ENCODE measurements at regions not wholly inside any gene's neighbourhood (a gene's known extent, or its start where the extent isn't known, plus 50 kb on each side); places are given as distances from the start of the nearest gene placed in this dataset.
"Not testable (repeated sequence)": the region's sequence is repeated elsewhere in the genome, so short reads cannot be mapped to it uniquely, and the experiment has no call there.

DNA sequence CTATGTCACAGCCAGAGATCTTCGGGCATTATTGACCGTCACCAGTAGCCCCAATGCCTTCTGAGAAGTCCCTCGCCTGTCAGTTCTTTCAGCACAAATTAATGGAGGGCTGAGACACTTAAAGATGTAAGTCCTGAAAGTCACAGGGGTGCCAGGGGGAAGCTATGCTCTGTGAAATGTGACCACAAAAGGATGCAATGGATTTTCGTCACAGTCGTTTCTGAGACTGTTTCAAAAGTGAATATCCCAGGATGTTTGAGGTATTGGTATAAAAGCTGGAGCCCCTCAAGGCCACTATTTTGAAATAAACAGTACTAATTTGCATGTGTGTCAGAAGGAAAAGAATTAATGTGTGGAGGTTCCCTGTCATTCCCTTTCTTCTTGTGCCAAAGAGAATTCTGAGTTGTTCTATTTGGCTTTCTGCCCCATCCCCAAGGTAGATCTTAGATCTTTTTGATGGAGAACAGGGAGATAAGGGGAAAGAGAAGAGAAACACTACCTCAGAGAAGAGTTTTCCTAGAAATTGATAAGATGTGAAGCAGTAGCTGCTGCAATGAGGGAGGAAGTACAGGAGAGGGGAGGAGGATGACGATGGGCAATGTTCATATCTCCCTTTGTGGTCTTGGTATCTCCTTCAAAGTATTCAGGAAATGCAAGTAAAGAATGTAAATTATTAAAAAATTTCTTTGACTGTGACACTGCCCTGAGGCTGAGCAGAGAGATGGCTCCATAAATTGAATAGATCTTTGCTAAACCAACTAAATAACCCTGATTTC, 101.8 kb upstream of the NAP1L1 start:
- no peak for DNase-seq (ENCODE audit: extremely low read depth in 1 of 2, low read depth in 1 of 2)

DNA sequence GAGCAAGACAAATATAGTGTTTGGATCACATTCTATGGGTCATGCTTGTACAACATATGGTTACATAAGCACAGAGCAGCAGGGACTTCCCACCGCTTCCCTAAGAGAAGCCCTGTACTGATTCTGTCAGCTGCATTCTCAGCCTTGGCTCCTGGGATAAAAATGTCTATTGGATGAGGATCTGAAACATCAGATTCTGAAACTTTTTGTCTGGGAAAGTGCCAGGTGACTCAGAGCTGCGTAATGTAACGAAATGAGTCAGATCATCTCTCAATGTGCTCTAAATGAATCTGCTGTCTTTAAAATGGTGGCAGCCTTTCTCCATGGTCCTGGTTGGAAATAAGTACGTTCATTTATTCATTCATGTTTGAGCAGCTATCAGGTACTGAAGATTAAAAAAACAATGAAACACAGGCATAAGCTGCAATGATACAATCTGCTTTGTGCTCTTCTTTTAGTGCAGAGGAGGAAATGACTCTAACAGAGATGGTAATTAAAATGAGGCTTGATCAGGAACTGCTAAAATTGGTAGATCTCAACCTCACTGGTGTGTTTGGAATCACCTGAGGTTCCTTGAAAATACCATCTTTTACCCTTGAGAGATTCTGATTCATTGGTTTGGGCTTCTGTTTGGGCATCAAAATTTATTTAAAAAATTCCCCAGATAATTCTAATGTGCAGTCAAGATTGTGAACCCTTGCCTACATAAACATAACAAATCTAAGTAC, 99.1 kb upstream of the NAP1L1 start:
- peak; percentile 17 to 44 for DNase-seq (ENCODE audit: extremely low read depth in 1 of 2, low read depth in 1 of 2)

DNA sequence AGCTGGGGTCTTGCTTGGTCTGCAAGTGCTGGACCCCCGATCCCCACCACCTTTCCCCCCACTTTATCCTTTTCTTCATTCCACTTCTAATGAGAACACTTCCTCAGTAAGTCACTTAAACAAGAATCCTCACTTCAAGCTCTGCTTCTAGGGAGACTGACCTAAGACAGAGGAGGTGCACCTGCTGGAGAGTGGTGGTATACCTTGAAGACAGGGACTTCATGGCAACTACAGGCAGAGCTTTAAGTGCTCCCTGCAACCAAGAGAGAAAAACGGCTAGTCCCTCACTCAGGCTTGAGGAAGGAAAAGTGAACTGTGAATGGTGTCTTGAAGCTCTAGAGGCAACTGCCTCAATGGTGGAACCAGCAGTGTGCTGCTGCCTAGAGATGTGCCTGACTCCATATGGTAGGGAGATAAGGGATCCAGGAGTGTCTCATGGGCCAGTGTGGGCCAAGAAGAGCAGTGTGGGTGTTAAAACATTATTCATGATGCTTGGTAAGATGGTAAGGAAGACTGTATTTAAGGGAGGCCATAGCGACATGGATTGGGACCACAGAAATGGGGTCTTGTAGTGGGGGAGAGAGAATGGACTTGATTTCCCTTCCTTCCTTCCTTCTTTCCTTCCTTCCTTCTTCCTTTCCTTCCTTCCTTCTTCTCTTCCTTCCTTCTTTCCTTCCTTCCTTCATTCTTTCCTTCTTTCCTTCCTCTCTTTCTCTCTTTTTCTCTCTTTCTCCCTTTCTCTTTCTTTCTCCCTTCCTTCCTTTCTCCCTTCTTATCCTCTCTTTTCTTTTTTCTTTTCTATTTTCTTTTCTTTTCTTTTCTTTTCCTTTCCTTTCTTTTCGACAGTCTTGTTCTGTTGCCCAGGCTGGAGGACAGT, 96.2 kb upstream of the NAP1L1 start:
- no peak for DNase-seq (ENCODE audit: extremely low read depth in 1 of 2, low read depth in 1 of 2)

DNA sequence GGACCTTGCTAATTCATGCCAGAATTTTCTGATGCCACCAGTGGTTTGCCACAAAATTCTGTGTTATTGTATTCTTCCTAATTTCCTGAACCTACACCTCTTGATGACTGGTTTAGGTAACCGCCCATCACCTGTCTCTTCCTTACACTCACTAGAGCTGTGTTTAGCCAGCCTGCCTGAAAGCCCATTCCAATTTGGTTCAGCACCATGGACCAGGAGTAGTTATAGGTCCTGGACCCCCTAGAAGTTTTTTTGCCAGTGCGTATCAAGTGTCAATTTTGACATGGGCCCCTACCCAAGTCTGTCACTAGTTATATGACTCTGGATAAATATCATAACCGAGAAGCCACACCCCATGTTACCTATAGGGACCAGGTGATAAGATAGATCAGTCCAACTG, 94.0 kb upstream of the NAP1L1 start:
- no peak for DNase-seq (ENCODE audit: extremely low read depth in 1 of 2, low read depth in 1 of 2)

DNA sequence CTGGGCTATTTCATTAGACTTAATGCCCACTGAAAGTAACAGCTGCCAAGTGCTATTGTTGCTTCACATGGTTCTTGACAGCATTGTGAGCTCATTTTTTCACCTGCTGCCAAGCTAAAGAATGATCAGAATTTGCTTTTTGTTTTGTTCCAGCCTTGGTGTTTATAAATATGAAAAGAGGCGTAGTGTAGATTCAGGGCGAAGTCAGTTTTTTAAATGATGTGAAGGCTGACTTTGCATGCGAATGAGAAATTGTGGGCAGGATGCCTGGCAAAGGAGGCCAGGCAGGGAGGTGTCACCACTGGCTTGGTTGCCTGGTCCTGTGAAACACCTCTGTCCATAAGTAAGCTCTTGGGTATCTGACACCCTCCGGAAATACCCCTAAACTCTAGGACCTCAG, 93.3 kb upstream of the NAP1L1 start:
- no peak for DNase-seq (ENCODE audit: extremely low read depth in 1 of 2, low read depth in 1 of 2)

DNA sequence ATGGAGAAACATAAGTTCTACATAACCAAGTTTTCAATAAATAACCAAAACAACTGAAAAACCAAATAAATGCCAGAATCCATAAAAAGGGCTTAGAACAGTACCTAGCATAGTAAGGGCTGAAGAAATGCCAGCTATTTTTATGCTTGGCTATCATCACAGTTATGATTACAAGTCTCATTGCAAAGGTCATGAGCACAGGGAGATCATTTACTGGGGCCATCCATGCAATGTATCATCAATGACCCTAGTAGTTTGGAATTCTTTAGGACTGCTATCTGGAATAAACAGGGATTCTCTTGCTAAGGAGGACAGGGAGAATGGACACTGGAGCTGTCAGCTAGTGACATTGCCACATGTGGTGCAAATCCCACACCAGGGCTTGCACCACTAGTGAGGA, 92.5 kb upstream of the NAP1L1 start:
- no peak for DNase-seq (ENCODE audit: extremely low read depth in 1 of 2, low read depth in 1 of 2)

DNA sequence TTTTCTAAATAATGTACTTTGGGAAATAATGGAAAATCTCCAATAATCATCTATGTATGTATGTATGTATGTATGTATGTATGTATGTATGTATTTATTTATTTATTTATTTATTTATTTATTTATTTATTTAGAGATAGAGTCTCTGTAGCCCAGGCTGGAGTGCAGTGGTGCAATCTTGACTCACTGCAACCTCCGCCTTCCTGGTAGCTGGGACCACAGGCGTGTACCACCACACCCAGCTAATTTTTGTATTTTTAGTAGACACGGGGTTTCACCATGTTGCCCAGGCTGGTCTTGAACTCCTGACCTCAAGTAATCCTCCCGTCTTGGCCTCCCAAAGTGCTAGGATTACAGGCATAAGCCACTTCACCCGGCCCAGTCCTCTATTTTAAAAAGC, 91.5 kb upstream of the NAP1L1 start:
- not testable (repeated sequence) for DNase-seq (ENCODE audit: extremely low read depth in 1 of 2, low read depth in 1 of 2)

DNA sequence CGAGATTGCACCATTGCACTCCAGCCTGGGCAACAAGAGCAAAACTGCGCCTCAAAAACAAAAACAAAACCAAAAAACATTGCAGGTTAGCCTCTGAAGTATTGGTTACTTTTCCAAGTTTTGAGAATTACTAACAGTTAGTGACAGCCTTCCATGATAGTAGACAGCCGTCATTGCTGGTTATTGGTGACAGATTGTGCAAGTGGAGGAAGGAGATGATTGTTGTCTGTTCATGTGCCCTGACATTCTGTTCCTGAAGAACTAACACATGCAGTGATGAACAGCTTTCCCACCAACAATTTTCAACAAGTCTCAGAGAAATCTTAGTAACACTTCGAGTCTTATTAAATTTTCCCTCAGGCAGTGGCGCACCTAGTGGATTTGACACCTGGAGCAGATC, 89.3 kb upstream of the NAP1L1 start:
- DNase-seq (ENCODE audit: extremely low read depth in 1 of 2, low read depth in 1 of 2): no peak

DNA sequence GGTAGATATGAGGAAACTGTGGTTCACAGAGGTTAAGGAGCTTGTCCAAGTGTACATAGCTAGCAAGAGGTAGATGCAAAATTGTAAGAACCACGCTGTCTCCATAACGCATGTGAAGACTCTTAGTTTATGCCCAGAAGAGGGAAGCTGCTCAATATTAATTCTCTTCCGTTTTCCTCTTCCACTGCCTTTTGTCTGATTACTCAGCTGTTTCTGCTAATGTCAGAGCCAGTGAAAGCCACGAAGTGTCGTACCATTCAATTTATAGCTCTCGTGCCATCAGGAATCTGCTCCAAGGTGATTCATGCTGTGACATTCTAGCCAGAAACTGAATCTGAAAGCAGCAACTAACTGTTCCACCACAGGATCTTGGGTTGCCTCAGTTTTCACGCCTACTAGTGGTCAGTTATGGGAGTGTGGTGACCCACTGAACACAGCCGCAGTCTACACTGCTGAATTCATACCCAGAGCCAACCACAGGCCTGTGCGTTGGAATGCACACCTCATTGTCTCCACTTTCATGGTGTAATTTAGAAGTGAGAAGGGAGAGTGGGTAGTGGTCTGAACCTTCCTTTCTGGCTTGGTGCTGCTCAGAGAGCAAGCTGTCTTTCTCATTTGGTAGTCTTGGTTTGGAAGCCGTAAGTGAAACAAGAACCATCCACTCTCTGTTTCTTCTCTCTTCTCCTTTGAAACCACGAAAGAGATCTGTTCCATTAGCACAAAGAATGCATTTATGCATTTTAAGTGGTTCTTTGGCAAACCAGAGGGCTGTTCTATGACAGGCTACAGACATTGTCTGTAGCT, 74.2 kb upstream of the NAP1L1 start:
- peak; percentile 76 to 87 for DNase-seq (ENCODE audit: extremely low read depth in 1 of 2, low read depth in 1 of 2)

DNA sequence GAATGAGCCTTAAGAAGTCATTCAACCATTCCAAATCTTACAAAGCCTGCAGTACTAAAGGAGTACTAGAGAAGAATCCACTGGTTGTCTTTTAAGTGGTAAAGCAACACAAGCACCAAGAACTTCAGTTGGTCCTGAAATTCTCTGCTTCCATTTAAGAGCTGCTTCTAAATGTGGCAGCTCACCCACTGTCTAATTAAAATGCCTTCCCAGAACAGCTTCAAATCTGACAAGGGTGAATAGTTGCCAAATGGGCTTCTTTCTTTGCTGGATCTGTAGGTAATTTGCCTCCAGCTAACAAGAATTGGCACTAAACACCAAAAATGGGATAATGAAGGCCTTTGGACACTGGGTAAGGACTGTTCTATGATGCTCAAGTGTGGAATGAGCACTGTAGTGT, 72.2 kb upstream of the NAP1L1 start:
- DNase-seq (ENCODE audit: extremely low read depth in 1 of 2, low read depth in 1 of 2): no peak

DNA sequence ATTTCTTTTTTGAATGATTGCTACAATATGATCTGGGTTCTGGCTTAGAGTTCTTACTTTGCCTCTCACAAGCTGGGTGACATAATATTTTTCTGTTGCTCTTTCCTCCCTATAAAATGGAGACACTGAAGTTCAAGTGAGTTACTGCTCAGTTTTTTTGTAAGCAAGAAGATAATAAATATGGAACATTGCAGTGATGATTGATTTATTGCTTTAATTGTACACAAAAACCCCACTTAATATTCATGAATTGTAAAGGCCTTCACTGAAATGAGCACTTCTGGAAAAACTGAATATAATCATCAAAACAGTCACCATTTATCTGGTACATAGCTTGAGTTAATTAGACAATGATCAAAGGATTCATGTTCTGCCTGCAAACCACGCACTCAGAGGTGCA, 71.8 kb upstream of the NAP1L1 start:
- no peak for DNase-seq (ENCODE audit: extremely low read depth in 1 of 2, low read depth in 1 of 2)

DNA sequence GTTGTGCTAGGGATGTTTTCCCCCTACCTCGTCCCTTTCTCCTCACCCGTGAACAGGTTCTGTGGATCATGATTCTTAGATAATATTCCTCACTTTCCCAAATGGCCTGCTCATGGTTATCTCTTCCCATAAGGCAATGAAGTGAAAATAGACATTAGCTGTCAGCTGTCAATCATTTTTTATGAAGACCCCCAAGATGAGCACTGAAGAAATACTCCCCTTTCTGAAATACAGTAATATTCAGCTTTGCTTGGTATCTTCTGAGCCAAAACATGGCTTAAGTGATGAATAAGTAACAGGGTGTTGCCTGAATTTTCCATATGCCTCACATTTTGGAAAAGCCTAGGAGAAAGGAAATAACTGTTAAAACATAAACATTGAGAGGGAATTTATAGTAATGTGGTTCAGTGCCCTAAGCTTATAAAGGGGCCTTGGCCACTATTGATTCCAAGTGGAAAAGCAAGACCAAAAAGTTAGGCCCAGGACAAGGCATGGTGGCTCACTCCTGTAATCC, 70.7 kb upstream of the NAP1L1 start:
- DNase-seq (ENCODE audit: extremely low read depth in 1 of 2, low read depth in 1 of 2): no peak

DNA sequence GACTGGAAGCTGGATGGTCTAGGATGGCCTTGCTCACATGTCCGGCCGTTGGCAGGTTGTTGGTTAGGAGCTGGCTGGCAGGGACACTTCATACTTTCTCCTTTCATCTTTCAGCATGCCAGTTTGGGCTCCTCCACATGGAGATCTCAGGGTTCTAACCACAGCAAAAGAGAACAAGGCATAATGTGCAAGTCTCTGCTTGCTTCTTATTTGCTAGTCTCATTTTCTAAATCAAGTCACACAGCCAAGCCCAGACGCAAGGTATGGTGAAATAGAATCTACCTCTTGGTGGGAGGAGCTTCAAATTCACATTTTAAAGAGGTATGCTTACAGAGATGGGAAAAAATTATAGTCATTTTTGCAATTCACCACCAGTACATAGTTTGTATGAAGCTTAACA, 69.1 kb upstream of the NAP1L1 start:
- no peak for DNase-seq (ENCODE audit: extremely low read depth in 1 of 2, low read depth in 1 of 2)

DNA sequence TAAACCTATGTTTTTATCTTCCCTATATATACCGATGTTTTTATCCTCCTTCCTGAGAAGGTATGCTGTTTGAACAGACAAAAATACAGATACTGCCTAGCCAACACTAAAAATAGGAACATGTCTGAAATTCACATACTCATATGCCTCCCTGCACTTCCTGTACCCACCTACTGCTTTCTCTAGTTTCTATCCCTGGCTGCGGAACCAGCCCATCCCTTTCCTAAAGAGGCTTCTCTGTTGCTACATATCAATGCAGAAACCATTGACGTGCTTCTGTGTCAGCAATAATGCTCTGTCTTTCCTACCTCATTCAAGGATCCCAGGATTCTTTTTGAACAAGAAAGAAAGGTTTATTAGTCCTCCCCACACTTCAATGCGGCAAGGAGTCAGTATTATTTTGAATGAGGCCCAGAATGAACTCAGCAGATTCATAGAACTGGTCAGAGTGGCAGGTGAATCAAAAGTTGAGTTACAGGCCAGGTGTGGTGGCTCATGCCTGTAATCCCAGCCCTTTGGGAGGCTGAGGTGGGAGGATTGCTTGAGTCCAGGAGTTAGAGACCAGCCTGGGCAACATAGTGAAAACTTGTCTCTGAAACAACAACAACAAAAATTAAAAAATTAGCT, 67.8 kb upstream of the NAP1L1 start:
- DNase-seq (ENCODE audit: extremely low read depth in 1 of 2, low read depth in 1 of 2): no peak

DNA sequence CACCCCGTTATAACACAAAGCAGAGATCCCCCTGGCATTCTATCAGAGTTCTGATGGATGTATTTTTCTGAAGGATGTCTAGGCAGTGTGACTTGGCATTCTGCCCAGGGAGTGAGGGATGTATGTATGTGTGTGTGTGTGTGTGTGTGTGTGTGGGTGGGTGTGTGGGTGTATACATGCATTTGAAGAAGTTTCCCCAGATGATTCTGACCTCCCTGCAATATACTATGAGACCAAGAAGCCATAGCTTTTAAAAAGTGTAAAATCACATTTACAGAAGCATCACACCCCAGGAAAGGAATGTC, 59.7 kb upstream of the NAP1L1 start:
- no peak for DNase-seq (ENCODE audit: extremely low read depth in 1 of 2, low read depth in 1 of 2)

DNA sequence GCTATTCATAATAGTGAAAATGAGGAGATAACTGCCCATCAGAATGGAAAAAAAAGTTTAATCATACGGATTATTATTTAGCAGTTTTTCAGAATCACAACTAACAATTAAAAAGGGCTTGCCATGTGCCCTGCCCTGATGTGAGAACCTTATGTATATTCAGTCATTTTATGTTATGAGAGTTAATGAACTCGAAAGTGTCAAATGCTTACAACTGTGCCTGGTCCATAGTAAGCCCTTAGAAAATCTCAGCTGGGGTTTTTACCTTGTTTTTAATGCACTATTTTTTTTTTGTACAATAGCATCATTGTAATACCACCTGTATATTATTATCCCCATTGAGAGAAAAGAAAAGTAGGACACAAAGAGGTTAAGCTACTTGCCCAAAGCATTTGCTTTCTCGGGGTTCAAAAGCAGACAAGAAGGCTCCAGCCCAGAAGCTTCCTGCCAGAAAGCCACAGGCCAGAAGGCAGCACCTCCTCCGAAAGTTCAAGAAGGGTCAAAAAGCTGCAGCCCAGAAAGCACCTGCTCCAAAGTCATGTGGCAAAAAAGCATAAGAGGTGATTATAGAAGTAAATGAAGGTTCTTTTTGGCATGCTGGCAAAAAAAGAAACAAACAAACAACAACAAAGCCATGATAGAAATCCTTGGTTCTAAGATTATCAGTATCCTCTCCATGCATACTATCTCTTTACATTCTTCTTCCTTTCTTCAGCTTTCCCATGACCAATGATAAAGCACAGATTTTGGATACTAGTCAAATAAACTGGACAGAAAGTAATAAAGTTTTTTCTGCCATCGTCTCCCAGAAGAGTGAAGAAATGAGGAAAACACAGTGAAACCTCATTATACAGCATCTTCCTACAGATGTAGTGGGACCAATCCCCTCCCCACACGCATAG, 59.1 kb upstream of the NAP1L1 start:
- DNase-seq (ENCODE audit: extremely low read depth in 1 of 2, low read depth in 1 of 2): no peak

DNA sequence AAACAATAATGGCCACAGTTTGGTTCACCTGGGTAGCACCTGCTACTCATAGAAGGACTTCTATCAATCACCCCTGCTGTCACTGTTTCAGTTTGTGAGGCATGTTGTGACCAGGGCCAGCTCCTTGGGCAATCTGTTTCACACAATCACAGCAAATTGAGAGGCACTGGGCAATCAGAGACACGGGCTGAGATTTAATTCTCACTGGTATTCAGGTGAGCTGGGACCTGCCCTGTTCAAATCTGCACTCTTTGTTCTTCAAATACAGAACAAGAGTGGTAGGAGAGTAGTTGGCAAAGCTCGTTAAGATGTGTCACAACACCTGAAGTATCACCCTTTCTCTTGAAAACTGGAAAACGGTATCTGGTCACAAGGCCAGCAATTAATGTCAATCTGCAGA, 57.8 kb upstream of the NAP1L1 start:
- DNase-seq (ENCODE audit: extremely low read depth in 1 of 2, low read depth in 1 of 2): no peak

DNA sequence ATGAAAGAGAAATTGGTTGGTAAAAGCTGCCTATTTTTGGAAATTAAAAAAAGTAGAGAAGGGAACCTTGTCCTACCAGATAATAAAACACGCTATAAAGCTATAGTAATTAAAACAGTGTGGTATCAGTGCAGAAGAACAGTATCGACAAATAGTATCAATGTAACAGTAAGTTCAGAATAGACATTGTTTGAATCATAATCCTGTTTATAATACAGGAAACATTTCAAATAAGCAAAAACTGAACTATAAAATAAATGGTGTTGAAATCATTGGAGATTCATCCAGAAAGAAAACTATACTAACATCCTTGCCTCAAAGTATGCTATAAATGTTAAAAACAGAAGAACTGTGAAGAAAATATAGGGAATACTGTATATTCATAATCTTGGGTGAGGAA, 54.2 kb upstream of the NAP1L1 start:
- DNase-seq (ENCODE audit: extremely low read depth in 1 of 2, low read depth in 1 of 2): no peak

DNA sequence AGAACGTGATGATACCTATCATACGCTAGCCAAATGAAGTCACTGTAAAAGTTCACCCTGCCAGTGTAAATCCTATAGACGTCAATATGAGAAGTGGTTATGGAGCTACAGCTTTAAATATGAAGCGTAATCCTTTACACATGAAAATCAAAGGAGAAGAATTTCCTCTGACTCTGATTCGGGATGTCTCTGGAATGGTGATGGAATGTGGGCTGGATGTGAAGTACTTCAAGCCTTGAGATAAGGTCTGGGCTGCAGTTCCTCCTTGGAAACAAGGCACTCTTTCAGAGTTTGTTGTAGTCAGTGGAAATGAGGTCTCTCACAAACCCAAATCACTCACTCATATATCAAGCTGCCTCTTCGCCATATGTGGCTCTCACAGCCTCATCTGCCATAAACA, 53.1 kb upstream of the NAP1L1 start:
- DNase-seq (ENCODE audit: extremely low read depth in 1 of 2, low read depth in 1 of 2): no peak

Measured in stimulated activated CD8-positive, alpha-beta memory T cell treated with anti-CD3 and anti-CD28 coated beads, Interleukin-7, amount 100 ng/mL, for 48 hours (primary cell).